T-helper 1 cell treated with Interleukin-12 subunit alpha and Interleukin-12 subunit beta and Interleukin-4 antibody, amounts not matched to agents 30 ng/mL and 1 ng/mL, for 36 hours (primary cell): ENCODE measurements at regions not wholly inside any gene's neighbourhood (a gene's known extent, or its start where the extent isn't known, plus 50 kb on each side); places are given as distances from the start of the nearest gene placed in this dataset.
"Not testable (repeated sequence)": the region's sequence is repeated elsewhere in the genome, so short reads cannot be mapped to it uniquely, and the experiment has no call there.

Source experiments
- intact Hi-C: fragments of 100-400 bp; cut with micrococcal nuclease; formaldehyde crosslinking; loops from one replicate; pipeline ENCODE4 v1.15.1; 2024

- intact Hi-C loops = no loop called here
Observed at GRCh38 chr13:80877209-80877943, 536.5 kb upstream of the SPRY2 start.

- intact Hi-C loops = no loop called here
Observed at GRCh38 chr13:80873589-80873988, 532.7 kb upstream of the SPRY2 start.

- intact Hi-C loops = not testable (repeated sequence)
Observed at GRCh38 chr13:80871971-80872370, 531.0 kb upstream of the SPRY2 start.

GRCh38 chr13:80871481-80871880, 530.6 kb upstream of the SPRY2 start:
- intact Hi-C loops = no loop called here

- intact Hi-C loops = no loop called here
Observed at GRCh38 chr13:80870186-80870585, 529.3 kb upstream of the SPRY2 start.

GRCh38 chr13:80866921-80867320, 526.0 kb upstream of the SPRY2 start:
- intact Hi-C loops = no loop called here

- intact Hi-C loops = no loop called here
Observed at GRCh38 chr13:80865329-80865728, 524.4 kb upstream of the SPRY2 start.

GRCh38 chr13:80862456-80862855, 521.5 kb upstream of the SPRY2 start:
- intact Hi-C loops = no loop called here

- intact Hi-C loops = no loop called here
Observed at GRCh38 chr13:80860845-80861244, 519.9 kb upstream of the SPRY2 start.

- intact Hi-C loops = no loop called here
Observed at GRCh38 chr13:80858131-80858530, 517.2 kb upstream of the SPRY2 start.

- intact Hi-C loops = no loop called here
Observed at GRCh38 chr13:80857321-80857720, 516.4 kb upstream of the SPRY2 start.

- intact Hi-C loops = no loop called here
Observed at GRCh38 chr13:80850771-80851170, 509.8 kb upstream of the SPRY2 start.

- intact Hi-C loops = no loop called here
Observed at GRCh38 chr13:80844164-80844563, 503.2 kb upstream of the SPRY2 start.

GRCh38 chr13:80841414-80841813, 500.5 kb upstream of the SPRY2 start:
- intact Hi-C loops = no loop called here

GRCh38 chr13:80840316-80840976, 499.5 kb upstream of the SPRY2 start:
- intact Hi-C loops = no loop called here

GRCh38 chr13:80835902-80836301, 495.0 kb upstream of the SPRY2 start:
- intact Hi-C loops = no loop called here

GRCh38 chr13:80830431-80830830, 489.5 kb upstream of the SPRY2 start:
- intact Hi-C loops = no loop called here

GRCh38 chr13:80828759-80829158, 487.8 kb upstream of the SPRY2 start:
- intact Hi-C loops = no loop called here

- intact Hi-C loops = no loop called here
Observed at GRCh38 chr13:80825276-80825675, 484.4 kb upstream of the SPRY2 start.

GRCh38 chr13:80824229-80824628, 483.3 kb upstream of the SPRY2 start:
- intact Hi-C loops = no loop called here

GRCh38 chr13:80823472-80823871, 482.5 kb upstream of the SPRY2 start:
- intact Hi-C loops = no loop called here

- intact Hi-C loops = no loop called here
Observed at GRCh38 chr13:80821466-80821865, 480.5 kb upstream of the SPRY2 start.

GRCh38 chr13:80817979-80818378, 477.1 kb upstream of the SPRY2 start:
- intact Hi-C loops = no loop called here
